Vagina (tissue), 2 donors: ENCODE measurements at regions not wholly inside any gene's neighbourhood (a gene's known extent, or its start where the extent isn't known, plus 50 kb on each side); places are given as distances from the start of the nearest gene placed in this dataset.

Experiments used
- POLR2A ChIP-seq, 2 donors: fragments of 450-650 bp; IDR thresholded peaks; one replicate each; pipeline ENCODE4 v1.6.1; 2017; ENCODE audit warnings: antibody characterized with exemption in 2 of 2, mild to moderate bottlenecking in 2 of 2, moderate library complexity in 2 of 2
- TF ChIP-seq, protein P1 (sequence below), 3 experiments: fragments of 450-650 bp in 2 of 3; fragments of 200-600 bp in 1 of 3; sonication (generic) in 1 of 3; IDR thresholded peaks; one replicate each; pipeline ENCODE4 v1.5.1; 2017 to 2019; ENCODE audit warnings: antibody characterized with exemption in 3 of 3, mild to moderate bottlenecking in 2 of 3, moderate library complexity in 2 of 3

DNA sequence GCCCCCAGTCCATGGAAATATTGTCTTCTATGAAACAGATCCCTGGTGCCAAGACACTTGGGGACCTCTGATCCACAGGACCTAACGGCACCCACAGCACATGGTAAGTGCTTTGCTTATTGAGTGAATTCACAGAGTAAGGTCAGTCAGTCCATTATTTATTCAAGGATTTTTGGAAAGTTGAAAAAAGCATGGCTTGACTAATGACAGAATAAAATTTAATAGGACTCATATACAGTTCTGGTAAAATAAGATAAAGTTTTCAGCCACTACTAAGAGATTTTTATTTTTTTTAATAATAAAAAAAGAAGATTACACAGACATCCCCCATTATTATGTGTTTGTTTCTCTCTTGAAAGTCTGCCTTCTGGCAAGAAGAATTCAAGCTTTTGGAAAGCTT lies 490.6 kb upstream of the HS3ST1 start:
- TF ChIP-seq POLR2A (IDR thresholded peaks at IDR 0.05) = no peak
- TF ChIP-seq, protein P1, sequence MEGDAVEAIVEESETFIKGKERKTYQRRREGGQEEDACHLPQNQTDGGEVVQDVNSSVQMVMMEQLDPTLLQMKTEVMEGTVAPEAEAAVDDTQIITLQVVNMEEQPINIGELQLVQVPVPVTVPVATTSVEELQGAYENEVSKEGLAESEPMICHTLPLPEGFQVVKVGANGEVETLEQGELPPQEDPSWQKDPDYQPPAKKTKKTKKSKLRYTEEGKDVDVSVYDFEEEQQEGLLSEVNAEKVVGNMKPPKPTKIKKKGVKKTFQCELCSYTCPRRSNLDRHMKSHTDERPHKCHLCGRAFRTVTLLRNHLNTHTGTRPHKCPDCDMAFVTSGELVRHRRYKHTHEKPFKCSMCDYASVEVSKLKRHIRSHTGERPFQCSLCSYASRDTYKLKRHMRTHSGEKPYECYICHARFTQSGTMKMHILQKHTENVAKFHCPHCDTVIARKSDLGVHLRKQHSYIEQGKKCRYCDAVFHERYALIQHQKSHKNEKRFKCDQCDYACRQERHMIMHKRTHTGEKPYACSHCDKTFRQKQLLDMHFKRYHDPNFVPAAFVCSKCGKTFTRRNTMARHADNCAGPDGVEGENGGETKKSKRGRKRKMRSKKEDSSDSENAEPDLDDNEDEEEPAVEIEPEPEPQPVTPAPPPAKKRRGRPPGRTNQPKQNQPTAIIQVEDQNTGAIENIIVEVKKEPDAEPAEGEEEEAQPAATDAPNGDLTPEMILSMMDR (IDR thresholded peaks at IDR 0.05) = no peak
